ENCODE measurements at regions not wholly inside any gene's neighbourhood (a gene's known extent, or its start where the extent isn't known, plus 50 kb on each side); places are given as distances from the start of the nearest gene placed in this dataset.

- no peak overlapping the region for H3K4me3 Mint-ChIP-seq
- H3K4me1 Mint-ChIP-seq = no peaks in the 10 kb centered on the region
- H3K36me3 Mint-ChIP-seq (ENCODE audit: low read depth) = no peaks in the 10 kb centered on the region
- no peak for DNase-seq
- no peaks in the 10 kb centered on the region for H3K9me3 Mint-ChIP-seq
- peaks cover 15% of the 10 kb centered on the region for H3K27me3 Mint-ChIP-seq (ENCODE audit: low read depth, poor library complexity)
- TF ChIP-seq, protein P1, sequence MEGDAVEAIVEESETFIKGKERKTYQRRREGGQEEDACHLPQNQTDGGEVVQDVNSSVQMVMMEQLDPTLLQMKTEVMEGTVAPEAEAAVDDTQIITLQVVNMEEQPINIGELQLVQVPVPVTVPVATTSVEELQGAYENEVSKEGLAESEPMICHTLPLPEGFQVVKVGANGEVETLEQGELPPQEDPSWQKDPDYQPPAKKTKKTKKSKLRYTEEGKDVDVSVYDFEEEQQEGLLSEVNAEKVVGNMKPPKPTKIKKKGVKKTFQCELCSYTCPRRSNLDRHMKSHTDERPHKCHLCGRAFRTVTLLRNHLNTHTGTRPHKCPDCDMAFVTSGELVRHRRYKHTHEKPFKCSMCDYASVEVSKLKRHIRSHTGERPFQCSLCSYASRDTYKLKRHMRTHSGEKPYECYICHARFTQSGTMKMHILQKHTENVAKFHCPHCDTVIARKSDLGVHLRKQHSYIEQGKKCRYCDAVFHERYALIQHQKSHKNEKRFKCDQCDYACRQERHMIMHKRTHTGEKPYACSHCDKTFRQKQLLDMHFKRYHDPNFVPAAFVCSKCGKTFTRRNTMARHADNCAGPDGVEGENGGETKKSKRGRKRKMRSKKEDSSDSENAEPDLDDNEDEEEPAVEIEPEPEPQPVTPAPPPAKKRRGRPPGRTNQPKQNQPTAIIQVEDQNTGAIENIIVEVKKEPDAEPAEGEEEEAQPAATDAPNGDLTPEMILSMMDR (IDR thresholded peaks at IDR 0.05) = no peak
- no peak overlapping the region for H3K27ac Mint-ChIP-seq
Observed at GRCh38 chr16:87221633-87222032, 95.6 kb downstream of the C16orf95 start.

- TF ChIP-seq, protein P1 (IDR thresholded peaks at IDR 0.05) = no peak
- Mint-ChIP-seq H3K9me3 (no peaks in the 10 kb centered on the region), H3K27ac (no peak overlapping the region), H3K4me3 (no peak overlapping the region), H3K36me3 (ENCODE audit: low read depth) (no peaks in the 10 kb centered on the region), H3K27me3 (ENCODE audit: low read depth, poor library complexity) (peaks cover 15% of the 10 kb centered on the region), H3K4me1 (no peaks in the 10 kb centered on the region)
- no peak for DNase-seq
Observed at GRCh38 chr16:87222335-87222734, 94.9 kb downstream of the C16orf95 start.

DNA sequence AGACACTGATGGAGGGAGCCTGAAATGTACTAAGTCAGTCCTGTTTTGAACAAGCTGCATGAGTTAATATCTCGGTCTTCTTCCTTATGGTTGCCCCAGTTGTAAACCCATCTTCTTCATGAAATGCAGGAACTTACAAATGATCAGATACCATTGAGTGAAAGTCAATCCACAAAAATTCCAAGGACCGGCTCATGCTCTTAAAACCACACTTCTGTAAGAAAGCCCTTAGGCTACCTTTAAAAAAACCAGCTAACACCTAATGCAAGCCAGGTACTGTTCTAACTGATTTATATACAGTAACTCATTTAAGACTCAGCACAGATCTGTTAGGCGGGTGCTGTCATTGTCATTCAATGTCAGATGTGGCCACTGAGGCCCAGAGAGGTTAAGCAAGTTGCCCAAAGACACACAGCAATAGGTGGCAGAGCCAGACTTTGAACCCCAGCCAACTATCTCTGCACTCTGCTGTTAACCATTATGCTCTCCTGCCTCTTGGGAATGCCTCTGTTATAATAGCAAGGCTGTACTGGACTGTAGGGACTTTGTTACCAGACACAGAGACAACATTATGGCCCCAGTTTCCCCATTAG lies 93.4 kb downstream of the C16orf95 start:
- Mint-ChIP-seq H3K27me3 (ENCODE audit: low read depth, poor library complexity) (peaks cover 15% of the 10 kb centered on the region), H3K4me3 (no peak overlapping the region), H3K36me3 (ENCODE audit: low read depth) (no peaks in the 10 kb centered on the region), H3K9me3 (no peaks in the 10 kb centered on the region), H3K4me1 (no peaks in the 10 kb centered on the region), H3K27ac (no peak overlapping the region)
- DNase-seq = no peak
- TF ChIP-seq, protein P1 (IDR thresholded peaks at IDR 0.05) = no peak

DNA sequence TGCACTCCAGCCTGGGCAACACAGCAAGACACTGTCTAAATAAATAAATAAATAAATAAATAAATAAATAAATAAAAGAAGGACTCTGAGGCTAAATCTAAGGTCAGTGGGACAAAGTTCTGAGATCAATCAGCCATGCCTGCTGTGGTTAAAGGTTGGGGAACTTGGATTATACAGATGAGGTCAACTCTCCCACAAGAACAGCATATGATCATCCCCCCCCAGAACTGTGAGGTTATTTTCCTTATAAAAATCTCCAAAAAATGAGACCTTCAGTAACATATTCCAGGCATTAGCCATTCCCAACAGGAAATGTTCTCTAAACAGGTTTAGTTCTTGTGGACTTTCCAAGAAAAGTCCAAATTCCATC lies 90.3 kb downstream of the C16orf95 start:
- TF ChIP-seq, protein P1 (IDR thresholded peaks at IDR 0.05) = no peak
- Mint-ChIP-seq H3K4me3 (no peak overlapping the region), H3K4me1 (peaks cover 10% of the 10 kb centered on the region), H3K27me3 (ENCODE audit: low read depth, poor library complexity) (peaks cover 14% of the 10 kb centered on the region), H3K27ac (no peak overlapping the region), H3K36me3 (ENCODE audit: low read depth) (peaks cover 4% of the 10 kb centered on the region), H3K9me3 (peaks cover 22% of the 10 kb centered on the region)
- no peak for DNase-seq

DNA sequence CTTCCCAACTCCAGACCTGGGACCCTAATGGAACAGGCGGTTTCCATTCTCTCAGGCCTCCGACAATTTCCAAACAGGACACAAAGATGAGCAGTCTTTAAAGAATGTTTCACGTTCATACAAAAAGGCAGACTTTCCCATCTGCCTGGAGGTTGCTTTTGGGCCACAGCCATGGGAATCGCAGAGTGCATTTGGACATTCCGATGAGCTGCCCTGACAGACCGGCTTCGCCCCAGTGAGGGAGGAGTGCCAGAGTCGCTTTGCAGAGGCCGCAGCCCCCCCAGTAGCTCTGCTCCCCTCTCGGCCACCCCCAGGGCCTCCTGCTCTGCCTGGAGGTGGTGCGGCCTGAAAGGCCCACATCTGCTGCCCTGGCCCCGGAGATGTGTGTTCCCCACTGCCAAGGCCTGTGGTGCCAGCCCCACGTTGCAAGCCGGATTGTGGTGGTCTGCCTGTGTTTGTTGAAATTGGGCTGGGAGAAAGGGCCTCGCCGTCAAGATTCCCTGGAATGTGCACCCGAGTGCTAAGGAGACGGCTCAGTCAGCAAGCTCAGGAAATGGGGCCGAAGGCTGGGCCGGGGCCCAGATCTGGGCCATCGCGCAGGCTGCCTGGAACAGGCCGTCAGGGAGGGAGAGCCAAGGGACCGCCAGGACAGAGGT lies 89.8 kb downstream of the C16orf95 start:
- peaks cover 4% of the 10 kb centered on the region for H3K36me3 Mint-ChIP-seq (ENCODE audit: low read depth)
- peaks cover 14% of the 10 kb centered on the region for H3K27me3 Mint-ChIP-seq (ENCODE audit: low read depth, poor library complexity)
- TF ChIP-seq, protein P1 (IDR thresholded peaks at IDR 0.05) = no peak
- no peak for DNase-seq
- H3K9me3 Mint-ChIP-seq = peaks cover 25% of the 10 kb centered on the region
- H3K4me3 Mint-ChIP-seq = no peak overlapping the region
- H3K27ac Mint-ChIP-seq = no peak overlapping the region
- H3K4me1 Mint-ChIP-seq = peaks cover 10% of the 10 kb centered on the region

DNA sequence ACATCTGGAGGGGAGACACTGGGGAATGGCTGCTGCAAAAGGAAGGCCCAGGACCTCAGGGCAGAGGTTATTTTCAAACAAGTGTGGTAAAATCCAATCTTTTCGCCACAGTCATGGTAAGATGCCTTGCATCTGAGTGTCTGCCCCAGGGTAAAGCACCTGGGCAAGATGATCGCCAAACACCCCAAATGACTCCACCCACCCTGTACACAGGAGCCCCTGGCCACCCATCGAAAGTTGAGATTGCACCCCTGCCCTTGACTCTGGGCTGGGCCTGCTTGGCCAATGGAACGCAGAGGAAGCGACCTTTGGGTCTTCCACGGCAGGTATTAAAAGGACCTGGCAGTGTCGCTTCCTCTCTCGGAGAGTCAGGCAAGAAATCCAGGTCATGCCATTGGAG lies 88.8 kb downstream of the C16orf95 start:
- H3K4me3 Mint-ChIP-seq = no peak overlapping the region
- TF ChIP-seq, protein P1 (IDR thresholded peaks at IDR 0.05) = no peak
- peaks cover 10% of the 10 kb centered on the region for H3K4me1 Mint-ChIP-seq
- H3K36me3 Mint-ChIP-seq (ENCODE audit: low read depth) = peaks cover 4% of the 10 kb centered on the region
- peaks cover 17% of the 10 kb centered on the region for H3K27me3 Mint-ChIP-seq (ENCODE audit: low read depth, poor library complexity)
- no peak for DNase-seq
- no peak overlapping the region for H3K27ac Mint-ChIP-seq
- H3K9me3 Mint-ChIP-seq = peaks cover 25% of the 10 kb centered on the region

Measured in nephron progenitor cell (in vitro differentiated cells).